GM21737 (cell line): ENCODE measurements at regions not wholly inside any gene's neighbourhood (a gene's known extent, or its start where the extent isn't known, plus 50 kb on each side); places are given as distances from the start of the nearest gene placed in this dataset.

Experiments used
- ATAC-seq: cut with Tn5 transposase; IDR thresholded peaks from one replicate; pipeline ENCODE4 v1.9.1; 2021; ENCODE audit warnings: mild to moderate bottlenecking, moderate library complexity; ENCODE audit not compliant: unreplicated experiment

DNA sequence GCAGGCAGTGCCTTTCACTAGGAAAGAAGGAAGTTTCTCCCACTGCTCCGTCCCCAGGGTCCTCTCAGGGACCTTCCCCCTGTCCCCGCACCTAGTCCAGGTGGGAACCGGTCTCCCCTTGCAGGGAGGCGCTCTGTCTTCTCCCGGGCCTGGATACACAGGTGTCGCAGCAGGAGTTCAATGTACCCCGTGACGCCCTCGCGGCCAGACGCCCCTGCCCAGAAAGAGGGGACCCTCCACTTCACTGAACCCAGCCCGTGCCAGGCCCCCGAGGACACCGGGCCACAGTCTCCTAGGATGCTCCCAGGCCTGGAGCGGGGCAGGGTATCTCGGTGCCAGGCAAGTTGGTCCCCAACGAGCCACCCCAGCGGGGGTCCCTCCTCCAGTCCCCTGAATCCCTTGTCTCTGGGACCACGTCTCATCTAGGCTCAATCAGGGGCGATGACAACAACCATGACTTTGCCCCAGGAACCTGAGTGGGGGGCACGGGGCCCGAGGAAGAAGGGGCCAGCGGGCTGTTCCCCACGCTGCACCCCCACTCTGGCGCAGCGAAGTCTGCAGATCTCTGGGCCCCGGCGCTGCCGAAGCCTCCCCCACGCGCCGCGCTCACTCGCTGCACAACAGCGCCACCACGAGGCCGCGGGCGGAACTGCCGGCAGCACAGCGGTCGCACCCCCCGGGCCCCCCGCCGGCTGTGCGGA lies 103.0 kb downstream of the EDN3 start:
- no peak for ATAC-seq

DNA sequence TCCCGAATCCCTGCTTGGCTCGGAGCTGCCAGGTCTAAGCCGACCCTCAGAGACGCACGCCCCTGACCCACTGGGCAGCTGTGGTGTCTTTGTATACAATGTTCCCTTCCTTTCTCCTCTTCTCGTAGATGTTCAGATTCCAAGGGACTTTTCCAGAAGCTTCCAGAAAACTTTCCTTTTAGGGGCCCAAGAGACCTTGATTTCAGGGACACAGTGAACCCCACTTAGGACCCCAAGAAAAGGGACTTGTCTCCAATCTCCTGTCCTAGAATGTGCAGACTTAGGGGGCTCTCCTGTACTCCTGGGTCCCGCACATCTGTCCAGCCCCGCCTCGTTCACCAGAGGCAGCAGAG lies 103.5 kb downstream of the EDN3 start:
- no peak for ATAC-seq

DNA sequence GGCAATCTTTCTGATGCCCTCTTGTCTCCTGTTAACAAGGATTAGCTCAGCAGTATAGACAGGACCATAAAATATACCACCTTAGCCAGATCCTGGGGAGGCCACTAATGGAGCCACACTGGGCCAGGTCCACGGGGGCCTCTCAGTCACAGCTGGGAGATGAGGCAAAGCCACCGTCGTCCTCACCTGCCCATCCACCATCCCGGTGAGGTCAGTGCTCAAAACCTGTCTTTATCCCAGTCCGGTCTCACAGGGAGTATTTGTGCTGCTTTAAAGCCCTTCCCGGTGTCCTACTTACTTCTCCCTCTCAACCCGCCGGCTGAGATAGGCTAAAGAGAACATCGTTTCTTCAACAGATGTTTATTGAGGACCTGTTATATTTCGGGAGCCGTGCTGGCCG lies 104.3 kb downstream of the EDN3 start:
- no peak for ATAC-seq

DNA sequence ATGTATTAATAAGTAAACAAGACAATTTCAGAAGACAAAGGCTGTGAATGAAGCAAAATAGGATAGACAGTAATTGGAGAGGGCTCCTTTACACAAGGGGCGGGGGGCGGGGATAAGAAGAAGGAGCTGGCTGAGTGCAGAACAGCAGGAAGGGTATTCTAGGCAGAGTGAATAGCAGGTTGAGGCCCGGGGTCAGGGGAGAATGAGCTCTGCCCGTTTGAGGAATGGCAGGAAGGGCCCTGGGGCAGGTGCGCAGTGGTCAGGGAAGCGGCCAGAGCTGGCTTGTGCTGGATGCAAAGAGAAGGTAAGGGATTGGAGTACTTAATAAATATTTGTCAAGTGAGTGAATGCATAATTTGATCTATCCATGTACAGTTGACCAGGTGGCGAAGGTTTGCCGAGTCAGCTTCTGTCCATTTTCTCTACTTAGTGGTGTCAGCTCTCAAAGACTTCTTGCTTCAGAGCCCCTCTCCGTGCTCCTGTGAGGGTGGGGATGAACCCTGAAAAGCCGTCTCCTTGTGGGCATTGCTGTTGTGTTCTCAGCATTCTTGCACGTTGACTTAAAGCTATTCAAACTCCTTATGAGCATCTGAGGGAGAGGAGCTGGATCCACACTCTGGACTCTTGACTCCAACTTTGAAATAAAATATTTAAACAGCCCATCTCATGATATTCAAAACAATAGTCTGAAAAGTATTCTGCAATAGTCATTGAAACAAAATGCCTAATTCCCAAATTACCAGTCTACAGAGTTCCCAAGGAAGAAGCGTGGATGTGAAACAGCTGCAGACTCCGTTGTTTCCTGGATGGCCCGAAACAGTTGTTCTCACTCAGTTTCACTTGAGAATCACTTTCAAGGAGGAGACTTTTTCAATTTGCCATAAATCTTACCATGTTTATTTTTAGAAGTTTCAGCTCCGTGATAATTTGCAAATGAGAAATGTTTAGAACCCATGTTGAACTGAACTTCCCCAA lies 105.1 kb downstream of the EDN3 start:
- no peak for ATAC-seq

DNA sequence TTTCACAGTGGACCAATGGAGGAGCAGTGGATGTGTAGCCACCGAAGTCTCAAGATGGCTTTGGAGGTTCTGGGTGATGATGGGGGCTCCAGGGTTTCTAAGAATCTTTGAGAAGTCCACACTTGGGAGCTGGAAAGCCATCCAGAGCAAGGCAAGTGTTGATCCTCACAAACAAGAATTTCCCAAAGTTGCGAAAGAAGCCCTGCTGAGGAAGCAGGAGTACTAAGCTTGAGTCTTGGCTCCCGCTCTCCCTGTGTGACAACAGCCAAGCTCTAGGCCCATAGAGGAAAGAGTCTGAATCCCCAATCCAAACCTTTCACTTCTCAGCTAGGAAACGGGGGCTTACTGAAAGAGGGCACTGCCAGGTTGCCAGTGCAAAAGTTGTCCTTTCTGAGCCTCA lies 106.0 kb downstream of the EDN3 start:
- no peak for ATAC-seq

DNA sequence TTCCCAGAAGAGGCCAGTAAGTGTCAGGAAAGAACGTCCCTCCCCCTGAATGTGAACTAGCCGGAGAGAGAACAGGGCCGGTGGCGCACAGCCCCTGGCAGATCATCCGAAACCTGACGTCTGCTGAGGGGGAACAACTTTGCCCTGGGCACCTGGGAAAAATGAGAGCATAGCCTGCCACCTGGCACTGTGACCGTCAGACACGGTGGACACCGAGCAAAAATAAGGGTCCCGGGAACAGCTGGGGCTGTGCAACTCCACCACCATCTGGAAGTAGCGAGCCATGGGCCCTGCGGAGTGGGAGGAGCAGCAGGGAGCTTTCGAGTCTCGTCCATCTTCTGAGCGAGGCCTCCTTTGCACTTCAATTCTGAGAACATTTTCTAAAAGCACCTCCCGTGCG lies 110.8 kb downstream of the EDN3 start:
- ATAC-seq: no peak

DNA sequence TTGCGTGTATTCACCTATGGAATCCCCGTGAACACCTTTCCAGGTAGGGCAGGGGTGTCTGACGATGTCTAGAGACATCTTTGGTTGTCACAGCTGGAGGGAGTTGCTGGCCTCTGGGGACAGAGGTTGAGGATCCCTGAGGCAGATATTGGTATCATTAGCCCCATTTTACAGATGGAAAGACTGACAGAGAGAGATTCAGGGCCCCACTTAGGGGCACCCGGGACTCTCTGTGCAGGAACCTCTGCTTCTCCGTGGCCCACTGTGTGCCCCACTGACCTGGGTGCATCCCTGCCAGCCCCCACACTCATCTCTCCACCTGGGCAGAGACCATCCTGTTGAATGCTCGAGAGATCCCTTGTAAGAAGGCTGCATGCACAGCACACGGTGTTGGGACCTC lies 111.2 kb downstream of the EDN3 start:
- ATAC-seq: no peak

DNA sequence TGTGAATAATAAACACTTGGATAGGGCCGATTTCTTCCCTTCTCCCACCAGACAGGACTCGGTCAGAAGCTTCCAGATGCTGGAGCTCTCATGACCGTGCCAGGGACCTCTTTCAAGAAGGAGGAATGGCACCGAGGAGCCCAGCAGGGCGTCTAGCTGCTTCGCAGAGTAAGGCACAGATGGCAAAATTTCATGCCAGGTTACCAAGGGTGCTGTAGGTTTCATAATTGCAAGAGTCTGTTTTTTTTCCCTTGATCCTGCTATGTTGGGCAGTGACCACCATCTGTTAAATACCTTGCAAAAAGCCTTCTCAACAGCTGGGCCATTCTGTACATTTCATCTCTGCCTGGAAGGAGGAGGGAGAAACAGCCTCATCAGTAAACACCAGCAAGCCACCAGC lies 111.8 kb downstream of the EDN3 start:
- ATAC-seq: no peak

DNA sequence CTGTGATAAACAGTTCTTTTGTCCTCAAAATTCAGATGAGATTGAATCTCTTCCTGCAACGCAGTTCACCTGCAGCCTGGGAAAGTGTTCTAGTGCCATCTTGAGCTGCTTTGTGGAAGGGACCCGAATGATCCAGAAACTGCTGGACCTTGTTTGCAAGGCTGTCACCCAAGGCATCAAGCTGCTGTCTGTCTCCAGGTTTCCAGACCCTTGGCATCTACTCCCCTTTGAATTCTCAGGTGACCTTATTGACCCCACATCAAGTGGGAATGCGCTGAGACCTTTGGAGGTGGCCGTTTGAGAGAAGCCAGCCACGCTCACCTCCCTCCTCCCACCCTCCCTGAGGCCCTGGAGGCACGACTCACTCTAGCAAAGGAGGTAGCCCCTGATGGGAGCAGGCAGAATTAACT lies 112.5 kb downstream of the EDN3 start:
- ATAC-seq: no peak

DNA sequence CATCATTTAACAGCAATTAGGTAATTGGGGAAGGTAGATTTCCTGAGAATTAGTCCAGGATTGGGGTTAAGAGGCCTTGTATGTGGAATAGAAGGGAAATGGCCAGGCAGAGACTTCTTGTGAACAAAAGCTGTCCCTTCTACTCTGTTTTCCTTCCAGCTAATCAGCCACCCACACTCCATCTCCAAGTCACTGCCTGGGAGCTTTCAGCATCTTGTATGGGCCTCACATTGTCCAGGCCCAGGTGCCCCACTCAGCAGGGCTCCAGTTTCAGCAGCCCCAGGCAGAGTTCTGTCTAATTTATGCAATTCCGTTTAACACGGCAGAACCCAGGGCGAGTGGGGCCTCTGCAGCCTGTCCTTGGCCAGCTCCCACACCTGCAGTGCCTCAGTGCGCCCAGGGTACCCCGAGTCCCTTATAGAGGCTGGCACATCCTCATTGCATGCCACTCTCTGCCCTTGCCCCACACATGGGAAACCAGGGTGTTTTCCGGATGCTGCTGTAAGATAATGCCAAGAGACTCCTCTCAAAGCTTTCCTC lies 113.0 kb downstream of the EDN3 start:
- ATAC-seq: no peak

DNA sequence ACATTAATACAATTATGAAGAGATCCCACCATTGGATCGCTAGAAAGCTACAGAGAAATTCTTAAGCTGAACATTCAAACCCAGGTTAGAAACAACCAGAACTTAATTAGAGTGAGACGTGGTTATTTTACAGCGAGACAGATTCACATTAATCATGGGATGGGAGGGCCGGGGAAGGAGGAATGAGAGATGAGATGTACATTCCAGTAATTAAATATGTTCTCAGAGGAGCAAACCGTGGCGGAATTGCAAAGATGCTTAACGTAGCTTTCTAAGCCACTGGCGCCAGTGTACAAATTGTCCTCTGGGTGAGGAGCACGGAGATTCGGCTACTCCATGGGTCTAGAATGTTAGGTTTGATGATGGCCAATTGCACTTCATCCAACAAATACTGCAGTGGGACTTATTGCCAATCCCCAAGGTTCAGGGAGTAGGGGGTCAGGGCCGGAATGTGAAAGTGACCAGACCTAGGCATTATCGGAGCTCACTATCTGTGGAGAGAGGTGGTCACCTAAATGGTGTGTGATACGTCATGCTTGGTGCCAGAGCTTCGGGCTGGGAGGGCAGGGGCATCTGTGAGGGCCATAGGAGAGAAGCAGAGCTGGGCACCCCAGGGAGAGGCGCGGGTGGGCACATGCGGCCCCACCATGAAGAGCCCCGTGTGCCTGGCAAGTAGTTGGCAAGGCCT lies 114.7 kb downstream of the EDN3 start:
- no peak for ATAC-seq

DNA sequence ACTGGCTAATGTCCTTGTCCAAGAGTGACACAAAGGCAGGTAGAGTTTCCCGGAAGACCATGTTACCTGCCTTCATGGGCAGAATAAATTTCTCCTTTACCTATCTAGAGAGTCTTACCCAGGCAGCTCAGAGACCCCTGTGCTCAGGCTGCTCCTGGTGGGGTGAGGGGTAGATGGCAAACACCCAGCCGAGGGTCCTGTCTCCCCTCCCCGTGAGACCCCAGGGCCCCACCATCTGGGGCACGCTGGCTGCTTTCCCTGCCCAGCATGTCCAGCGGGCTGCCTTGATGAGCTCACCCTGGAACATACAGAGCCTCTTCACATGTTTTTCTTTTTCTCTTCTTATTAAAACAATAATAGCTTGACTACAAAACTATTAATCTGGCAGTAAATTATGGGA lies 116.5 kb downstream of the EDN3 start:
- no peak for ATAC-seq

DNA sequence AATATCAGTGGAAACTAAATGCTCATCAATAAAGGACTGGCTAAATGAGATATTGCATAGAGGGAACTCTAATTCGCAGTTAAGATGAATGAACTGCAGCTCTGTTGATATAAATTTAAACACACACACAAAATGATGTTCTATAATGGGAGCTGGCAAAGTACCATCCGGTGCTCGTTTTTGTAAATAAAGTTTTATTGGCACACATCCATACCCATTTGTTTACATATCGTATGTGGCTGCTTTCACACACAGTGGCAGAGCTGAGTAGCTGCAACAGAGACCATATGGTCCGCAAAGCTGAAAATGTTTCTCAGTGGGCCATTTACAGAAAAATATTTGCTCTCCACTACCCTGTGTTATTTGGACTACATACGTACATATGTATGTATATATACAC lies 120.7 kb downstream of the EDN3 start:
- no peak for ATAC-seq

DNA sequence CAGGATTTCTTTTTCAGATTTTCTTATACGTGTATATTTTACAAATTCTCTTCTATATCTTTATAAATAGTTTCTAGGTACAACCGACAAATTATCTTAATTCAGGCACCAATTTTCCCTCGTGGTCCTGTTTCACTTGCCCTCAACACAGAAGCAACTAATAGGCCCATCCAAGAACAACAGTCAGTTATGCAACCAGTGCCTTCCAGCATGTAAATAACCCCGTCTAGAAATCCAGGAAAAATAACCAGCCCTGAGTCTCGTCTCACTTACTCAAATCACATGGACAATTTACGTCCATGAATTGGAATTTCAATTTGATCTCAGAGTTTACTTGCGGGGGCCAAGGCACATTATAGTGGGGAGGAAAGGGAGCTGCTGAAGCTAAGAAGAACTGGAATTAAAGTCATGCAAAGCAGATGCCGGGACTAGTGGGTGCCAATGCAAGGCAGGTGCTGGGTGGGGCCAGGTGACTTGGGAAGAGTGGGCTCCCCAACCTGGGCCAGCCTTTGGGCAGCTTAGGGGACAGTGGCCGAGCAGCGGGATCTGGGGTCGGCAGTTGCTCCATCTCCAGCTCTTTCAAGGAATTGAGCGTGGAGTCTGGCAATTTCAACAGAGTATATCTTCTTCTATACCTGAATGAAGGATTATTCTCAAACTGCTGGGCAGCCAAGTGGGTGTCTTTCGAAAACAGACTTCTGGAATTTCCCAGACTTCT lies 121.7 kb downstream of the EDN3 start:
- no peak for ATAC-seq

DNA sequence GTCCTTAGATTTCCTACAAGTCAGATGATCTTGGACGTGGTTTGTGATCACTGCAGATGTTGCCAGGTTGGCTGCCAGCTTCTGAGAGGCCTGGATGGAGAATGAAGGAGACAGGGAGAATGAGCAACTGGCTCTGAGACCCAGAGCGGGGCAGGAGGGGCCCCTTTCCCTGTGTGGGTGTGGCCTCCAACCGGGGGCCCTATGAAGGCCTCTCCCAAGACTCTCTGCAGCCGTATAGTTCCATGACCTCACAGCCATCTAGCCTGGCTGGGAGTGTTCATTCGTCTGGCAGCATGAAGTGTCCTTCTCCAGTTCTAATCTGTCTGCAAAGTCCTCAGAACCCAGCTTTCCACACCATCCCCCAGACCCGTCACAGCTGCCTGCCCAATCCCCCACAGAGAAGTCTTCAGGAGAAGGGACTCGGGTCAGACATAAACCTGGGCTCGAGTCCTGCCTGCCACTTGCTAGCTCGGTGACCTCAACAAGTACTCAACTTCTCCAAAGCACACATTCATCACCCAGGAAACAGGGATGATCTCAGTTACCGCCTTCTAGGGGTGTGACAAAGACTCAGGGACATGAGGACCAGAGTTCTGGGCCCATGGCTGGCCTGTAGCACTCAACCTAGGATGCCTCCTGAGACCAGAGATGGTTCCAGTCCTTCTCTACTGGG lies 122.6 kb downstream of the EDN3 start:
- no peak for ATAC-seq

DNA sequence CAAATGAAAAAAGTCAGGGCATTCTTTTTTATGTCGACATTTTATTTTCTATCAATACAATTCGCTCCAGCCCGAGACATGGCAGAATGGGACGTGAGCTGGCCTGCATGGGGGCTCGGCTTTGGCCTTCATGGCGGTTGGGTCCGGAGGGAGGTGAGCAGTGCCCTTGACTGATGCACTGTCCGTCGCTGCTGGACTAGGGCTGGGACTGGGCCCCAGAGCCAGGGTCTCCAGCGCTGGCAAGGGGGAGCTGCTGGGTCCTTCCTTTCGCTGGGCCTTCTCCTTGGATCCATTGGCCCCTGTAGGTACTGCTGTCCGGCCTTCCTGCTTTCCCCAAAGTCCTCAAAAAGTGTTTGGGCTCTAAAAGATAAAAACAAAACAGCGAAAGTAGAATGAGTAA lies 124.6 kb downstream of the EDN3 start:
- ATAC-seq: no peak

DNA sequence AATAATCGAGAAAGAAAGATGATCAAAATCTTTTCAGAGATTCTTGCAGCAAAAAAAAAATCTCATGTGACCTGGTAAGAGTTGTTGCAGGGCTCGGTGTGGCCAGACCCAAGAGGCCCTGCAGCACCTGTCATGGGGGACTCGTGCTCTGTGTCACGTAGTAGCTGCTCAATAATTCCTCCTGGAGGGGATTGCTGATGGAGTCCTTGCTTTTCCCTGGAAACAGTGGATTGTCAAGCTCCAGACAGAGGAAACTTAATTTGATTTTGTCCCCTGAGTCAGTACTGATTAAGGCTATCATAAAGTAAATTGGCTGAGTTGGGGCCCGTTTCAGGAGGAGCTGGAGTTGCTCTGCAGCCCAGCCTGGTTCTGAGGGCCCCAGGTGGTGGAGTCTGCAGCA lies 125.2 kb downstream of the EDN3 start:
- ATAC-seq: no peak

DNA sequence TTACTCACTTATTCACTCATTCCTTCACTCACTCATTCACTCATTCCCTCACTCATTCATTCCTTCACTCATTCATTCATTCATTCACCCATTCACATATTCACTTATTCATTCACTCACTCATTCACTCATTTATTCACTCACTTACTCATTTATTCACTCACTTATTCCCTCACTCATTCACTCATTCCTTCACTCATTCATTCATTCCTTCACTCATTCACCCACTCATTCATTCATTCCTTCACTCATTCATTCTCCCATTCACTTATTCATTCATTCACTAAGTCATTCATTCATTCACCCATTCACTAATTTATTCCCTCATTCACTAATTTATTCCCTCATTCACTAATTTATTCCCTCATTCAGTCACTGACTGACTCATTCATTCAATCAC lies 127.6 kb downstream of the EDN3 start:
- no peak for ATAC-seq

DNA sequence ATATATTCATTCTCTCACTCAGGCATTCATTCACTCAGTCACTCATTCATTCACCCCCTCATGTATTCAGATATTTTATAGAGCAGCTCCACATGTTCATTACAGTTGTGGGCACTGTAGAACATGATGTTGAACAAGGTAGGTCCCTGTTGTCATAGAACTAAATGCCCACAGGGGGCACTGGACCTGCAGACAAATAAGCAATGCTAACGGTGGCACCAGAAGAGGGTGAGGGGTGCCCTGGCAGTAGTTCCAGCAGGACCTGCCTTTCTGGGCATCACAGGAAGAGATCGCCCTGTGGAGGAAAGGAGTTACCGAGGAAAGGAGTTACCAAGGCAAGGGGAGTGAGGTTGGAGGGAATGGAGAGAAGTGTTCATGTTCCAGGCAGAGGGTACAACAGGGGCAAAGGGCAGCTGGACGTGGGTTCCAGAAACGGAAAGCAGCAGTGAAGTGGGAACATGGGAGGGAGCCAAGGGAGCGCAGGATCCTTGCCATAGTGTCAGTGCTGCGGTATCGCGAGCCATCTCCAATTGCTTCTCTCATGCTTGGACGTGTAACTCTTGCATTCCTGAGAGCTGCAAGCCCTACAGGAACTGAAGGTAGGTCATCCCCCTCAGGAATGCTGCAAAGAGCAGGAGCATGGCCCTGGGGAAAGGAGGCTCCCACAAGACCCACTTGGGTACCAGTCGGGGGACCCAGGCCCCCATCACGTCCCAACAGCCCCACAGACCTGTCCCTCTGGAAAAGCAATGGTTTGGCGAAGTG lies 128.2 kb downstream of the EDN3 start:
- ATAC-seq: no peak

DNA sequence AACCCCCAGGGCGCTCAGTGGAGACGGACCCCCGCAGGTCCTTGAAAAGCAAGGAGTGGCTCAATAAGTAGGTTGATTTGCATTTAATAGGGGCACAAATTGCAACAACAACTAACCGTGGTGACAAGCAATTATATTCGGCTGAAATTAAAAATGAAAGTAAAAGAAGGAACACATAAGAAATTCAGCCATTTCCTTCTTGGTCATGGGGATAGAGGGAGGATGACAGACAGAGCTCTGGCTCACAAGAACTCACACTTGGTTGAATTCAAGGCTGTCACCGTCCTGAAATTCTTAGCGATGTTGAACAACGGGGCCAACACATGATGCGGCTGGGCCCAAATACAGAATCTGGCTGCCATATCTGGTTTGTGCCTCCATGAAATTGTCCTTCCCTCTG lies 129.0 kb downstream of the EDN3 start:
- no peak for ATAC-seq
